Kidney (tissue), 13 donors: ENCODE measurements at regions not wholly inside any gene's neighbourhood (a gene's known extent, or its start where the extent isn't known, plus 50 kb on each side); places are given as distances from the start of the nearest gene placed in this dataset.

Source experiments
- DNase-seq, 5 donors: peaks; one replicate each; pipeline ENCODE4 v3.0.0-alpha.2; 2013 to 2020
- FAIRE-seq: peaks from 2 replicates; lab custom pipeline; 2012; peaks lifted over from hg19 to GRCh38; lab: Jason Lieb, UNC
- H3K27ac ChIP-seq, 2 donors: one replicate each; pipeline ENCODE4 v1.7.0; 2013; ENCODE audit warnings: low read depth in 2 of 2, low read length in 2 of 2, inconsistent platforms in 1 of 2
- H3K27me3 ChIP-seq: one replicate; pipeline ENCODE4 v1.7.1; 2013; ENCODE audit warnings: low read length, inconsistent platforms; ENCODE audit not compliant: control insufficient read depth, insufficient read depth
- H3K36me3 ChIP-seq, 3 donors: one replicate each; pipeline versions ENCODE4 v1.7.0 to v1.7.1; 2013; ENCODE audit warnings: low read length in 3 of 3, control low read depth in 1 of 3, inconsistent platforms in 1 of 3; ENCODE audit not compliant: insufficient read depth in 3 of 3, control insufficient read depth in 2 of 3
- H3K4me1 ChIP-seq, 3 donors: one replicate each; pipeline versions ENCODE4 v1.7.0 to v1.7.1; 2013; ENCODE audit warnings: low read length in 3 of 3, inconsistent platforms in 1 of 3, low read depth in 1 of 3; ENCODE audit not compliant: control insufficient read depth in 2 of 3, insufficient read depth in 2 of 3
- H3K4me3 ChIP-seq, 3 donors: one replicate each; pipeline versions ENCODE4 v1.7.0 to v1.8.1; 2013; ENCODE audit warnings: low read length in 3 of 3, control low read depth in 1 of 3, inconsistent platforms in 1 of 3
- H3K9ac ChIP-seq, 3 donors: one replicate each; pipeline versions ENCODE4 v1.7.0 to v1.7.1; 2013; ENCODE audit warnings: low read length in 3 of 3, control low read depth in 1 of 3, inconsistent platforms in 1 of 3
- H3K9me3 ChIP-seq, 3 donors: one replicate each; pipeline versions ENCODE4 v1.7.0 to v1.7.1; 2013; ENCODE audit warnings: low read length in 3 of 3, control low read depth in 1 of 3, inconsistent platforms in 1 of 3; ENCODE audit not compliant: control insufficient read depth in 2 of 3, insufficient read depth in 1 of 3
- intact Hi-C: fragments of 100-400 bp; cut with DNase I; formaldehyde crosslinking; loops from one replicate; pipeline ENCODE4 v1.11.1; 2022
- TF ChIP-seq, protein P1 (sequence below): IDR thresholded peaks from 3 replicates; pipeline ENCODE4 v1.5.1; 2012; ENCODE audit warnings: mild to moderate bottlenecking, moderate library complexity, borderline replicate concordance; ENCODE audit not compliant: insufficient read depth; ENCODE audit errors: extremely low read depth
- donor health status: control.
- donor health status: control.
- donor health status: control.
- donor health status: control.
- donor health status: control.
- donor health status: DM: yes; HTN: yes; CAD: no.
- donor health status: Normal renal cell carcinoma (clear cell type).

DNA sequence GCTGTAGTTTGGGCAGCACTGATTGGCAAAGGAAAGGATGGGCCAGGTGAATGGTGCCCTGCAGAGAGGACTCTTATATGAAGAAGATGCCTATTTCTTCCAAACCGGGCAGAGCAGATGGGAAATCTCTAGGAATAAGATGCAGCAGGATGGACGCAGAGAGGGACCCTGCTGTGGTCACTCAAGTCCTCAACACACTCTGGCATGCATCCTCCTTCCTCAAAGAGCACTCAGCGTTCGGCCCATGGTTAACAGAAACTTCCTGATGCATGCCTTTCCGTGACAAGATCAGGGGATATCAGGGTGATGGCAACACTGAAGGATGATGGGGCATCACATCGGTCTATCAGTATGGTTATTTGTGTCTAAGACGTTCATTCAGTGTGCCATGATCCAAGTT, 232.7 kb downstream of the TTC32 start:
- DNase-seq (no peak), FAIRE-seq (no peak)
- Histone ChIP-seq H3K9ac (no peak overlapping the region), H3K27ac (no peak overlapping the region), H3K36me3 (no peaks in the 10 kb centered on the region), H3K27me3 (no peaks in the 10 kb centered on the region), H3K4me1 (no peaks in the 10 kb centered on the region), H3K9me3 (no peaks in the 10 kb centered on the region), H3K4me3 (no peak overlapping the region)
- TF ChIP-seq, protein P1, sequence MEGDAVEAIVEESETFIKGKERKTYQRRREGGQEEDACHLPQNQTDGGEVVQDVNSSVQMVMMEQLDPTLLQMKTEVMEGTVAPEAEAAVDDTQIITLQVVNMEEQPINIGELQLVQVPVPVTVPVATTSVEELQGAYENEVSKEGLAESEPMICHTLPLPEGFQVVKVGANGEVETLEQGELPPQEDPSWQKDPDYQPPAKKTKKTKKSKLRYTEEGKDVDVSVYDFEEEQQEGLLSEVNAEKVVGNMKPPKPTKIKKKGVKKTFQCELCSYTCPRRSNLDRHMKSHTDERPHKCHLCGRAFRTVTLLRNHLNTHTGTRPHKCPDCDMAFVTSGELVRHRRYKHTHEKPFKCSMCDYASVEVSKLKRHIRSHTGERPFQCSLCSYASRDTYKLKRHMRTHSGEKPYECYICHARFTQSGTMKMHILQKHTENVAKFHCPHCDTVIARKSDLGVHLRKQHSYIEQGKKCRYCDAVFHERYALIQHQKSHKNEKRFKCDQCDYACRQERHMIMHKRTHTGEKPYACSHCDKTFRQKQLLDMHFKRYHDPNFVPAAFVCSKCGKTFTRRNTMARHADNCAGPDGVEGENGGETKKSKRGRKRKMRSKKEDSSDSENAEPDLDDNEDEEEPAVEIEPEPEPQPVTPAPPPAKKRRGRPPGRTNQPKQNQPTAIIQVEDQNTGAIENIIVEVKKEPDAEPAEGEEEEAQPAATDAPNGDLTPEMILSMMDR: no peak
- intact Hi-C loops: no loop called here

DNA sequence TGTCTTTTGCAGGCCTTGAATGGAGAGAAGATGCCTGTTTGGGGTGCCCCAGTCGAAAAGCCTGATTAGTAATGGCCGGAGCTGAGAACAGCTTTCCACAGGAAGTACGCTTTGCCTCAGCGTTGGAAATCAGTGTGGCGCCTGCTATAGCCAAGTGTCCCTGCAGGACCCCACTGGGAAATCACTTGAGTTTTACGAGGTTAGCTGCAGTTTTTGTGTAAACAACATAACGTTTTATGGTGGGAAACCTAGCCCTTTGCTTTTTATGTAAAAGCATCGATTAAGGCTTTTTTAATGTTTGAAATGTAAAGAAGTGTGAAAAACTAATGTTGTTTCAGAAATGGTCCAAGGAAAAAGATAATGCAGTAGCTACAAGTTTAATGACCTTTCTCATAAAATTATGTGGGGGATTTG, 234.2 kb downstream of the TTC32 start:
- TF ChIP-seq, protein P1: no peak
- intact Hi-C loops: no loop called here
- no peaks in the 10 kb centered on the region for H3K27me3 ChIP-seq

DNA sequence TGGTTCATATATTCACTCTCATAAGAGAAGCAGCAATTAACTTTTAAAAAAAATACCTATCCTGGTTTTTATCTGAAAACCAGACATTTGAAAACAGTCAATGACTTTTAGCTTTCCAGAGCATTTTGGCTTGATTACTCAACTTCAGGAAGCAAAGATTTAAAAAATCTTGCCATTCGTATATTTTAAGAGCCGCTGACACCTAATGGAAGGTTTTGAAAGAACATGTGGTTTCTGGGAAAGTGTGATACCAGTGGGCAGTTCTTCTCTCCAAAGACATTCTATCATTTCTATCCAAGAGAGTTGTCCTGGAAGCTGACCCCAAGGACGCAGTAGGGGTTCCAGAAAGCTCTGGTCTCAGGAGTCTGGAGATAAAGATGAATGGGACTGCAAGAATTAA, 234.7 kb downstream of the TTC32 start:
- intact Hi-C loops: no loop called here
- H3K27ac ChIP-seq: no peak overlapping the region
- no peaks in the 10 kb centered on the region for H3K36me3 ChIP-seq
- no peaks in the 10 kb centered on the region for H3K4me1 ChIP-seq
- no peaks in the 10 kb centered on the region for H3K9me3 ChIP-seq
- no peak overlapping the region for H3K9ac ChIP-seq
- no peak for FAIRE-seq
- H3K27me3 ChIP-seq: no peaks in the 10 kb centered on the region
- peak in 2 of 5 donors; percentile 34 to 53 for DNase-seq
- no peak overlapping the region for H3K4me3 ChIP-seq
- TF ChIP-seq, protein P1: peak; percentile 11

More for the DNA sequence above, 234.2 kb downstream of the TTC32 start:
- Histone ChIP-seq H3K9me3 (no peaks in the 10 kb centered on the region), H3K9ac (no peak overlapping the region), H3K27ac (no peak overlapping the region), H3K4me3 (no peak overlapping the region), H3K4me1 (no peaks in the 10 kb centered on the region), H3K36me3 (no peaks in the 10 kb centered on the region)
- FAIRE-seq (no peak), DNase-seq (peak in 1 of 5 donors; percentile 22)

DNA sequence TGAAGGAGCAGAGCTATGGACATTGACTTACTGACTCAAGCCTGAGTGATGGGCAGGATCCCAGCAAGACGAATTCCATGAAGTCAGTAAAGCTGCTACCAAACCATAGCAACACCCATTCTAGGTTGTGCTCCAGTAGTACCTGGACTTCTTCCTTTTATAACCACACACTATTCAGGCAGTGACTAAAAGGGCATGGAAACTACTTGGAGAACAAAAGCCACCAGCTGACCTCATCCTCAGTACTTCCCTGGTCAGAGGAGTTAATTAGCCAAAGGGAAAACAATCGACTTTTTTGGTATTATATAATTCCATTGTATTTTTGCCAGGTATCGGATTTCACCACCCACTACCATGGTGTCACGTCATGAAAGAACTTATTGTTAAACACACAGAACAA, 237.1 kb downstream of the TTC32 start:
- Histone ChIP-seq H3K27ac (no peak overlapping the region), H3K9me3 (no peaks in the 10 kb centered on the region), H3K4me3 (no peak overlapping the region), H3K9ac (no peak overlapping the region), H3K27me3 (no peaks in the 10 kb centered on the region), H3K36me3 (no peaks in the 10 kb centered on the region), H3K4me1 (no peaks in the 10 kb centered on the region)
- FAIRE-seq (no peak), DNase-seq (no peak)
- TF ChIP-seq, protein P1: no peak
- intact Hi-C loops: no loop called here
